ENCODE measurements at regions not wholly inside any gene's neighbourhood (a gene's known extent, or its start where the extent isn't known, plus 50 kb on each side); places are given as distances from the start of the nearest gene placed in this dataset.

DNA sequence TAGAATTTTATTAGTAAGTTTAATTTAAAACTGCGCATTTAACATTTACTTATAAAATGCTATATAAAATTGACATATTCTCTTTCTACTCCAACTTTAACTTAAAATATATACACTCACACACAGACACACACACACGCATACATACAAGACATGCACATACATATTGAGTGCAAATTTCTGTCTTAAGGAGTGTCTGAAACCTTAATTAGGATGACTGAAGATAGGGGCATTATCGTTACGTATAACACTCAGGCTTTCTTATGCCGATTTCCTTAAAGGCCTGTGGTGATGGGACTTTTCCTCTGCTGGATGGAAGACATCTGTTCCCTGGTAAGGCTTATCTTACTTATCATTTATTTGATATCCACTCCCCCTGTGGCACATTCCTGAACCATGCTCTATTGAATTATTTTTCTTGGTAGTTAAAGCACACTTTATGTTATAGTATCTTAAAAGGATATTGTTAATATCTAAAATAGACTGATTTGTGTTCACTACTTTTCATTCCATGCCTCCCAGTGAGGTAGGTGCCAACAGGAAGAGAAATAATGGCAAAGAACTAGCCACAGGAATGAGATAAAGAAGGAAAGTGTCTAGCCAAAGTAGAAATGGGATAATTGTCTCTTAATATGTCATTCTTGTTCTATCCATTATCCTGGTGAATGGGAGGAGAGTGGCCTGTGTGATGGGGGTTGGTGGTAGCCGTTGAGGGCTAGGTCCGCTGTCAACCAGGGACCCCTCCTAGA is 92.9 kb upstream of the GPRIN3 start:
- TF ChIP-seq, protein P1, sequence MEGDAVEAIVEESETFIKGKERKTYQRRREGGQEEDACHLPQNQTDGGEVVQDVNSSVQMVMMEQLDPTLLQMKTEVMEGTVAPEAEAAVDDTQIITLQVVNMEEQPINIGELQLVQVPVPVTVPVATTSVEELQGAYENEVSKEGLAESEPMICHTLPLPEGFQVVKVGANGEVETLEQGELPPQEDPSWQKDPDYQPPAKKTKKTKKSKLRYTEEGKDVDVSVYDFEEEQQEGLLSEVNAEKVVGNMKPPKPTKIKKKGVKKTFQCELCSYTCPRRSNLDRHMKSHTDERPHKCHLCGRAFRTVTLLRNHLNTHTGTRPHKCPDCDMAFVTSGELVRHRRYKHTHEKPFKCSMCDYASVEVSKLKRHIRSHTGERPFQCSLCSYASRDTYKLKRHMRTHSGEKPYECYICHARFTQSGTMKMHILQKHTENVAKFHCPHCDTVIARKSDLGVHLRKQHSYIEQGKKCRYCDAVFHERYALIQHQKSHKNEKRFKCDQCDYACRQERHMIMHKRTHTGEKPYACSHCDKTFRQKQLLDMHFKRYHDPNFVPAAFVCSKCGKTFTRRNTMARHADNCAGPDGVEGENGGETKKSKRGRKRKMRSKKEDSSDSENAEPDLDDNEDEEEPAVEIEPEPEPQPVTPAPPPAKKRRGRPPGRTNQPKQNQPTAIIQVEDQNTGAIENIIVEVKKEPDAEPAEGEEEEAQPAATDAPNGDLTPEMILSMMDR (IDR thresholded peaks at IDR 0.05; ENCODE audit: insufficient read depth, low read length): no peak
- TF ChIP-seq GABPA (IDR thresholded peaks at IDR 0.05; ENCODE audit: low read depth): no peak
- no peak for TF ChIP-seq POLR2AphosphoS5 (IDR thresholded peaks at IDR 0.05; ENCODE audit: low read depth)

Measured in HL-60 (cell line).